Stomach (tissue), 8 donors: ENCODE measurements at regions not wholly inside any gene's neighbourhood (a gene's known extent, or its start where the extent isn't known, plus 50 kb on each side); places are given as distances from the start of the nearest gene placed in this dataset.

Source experiments
- DNase-seq, 2 donors: peaks; one replicate each; pipeline versions ENCODE4 v3.0.0 to v3.0.0-alpha.2; 2013 to 2019
- H3K27ac ChIP-seq, 5 donors: fragments of 200-600 bp in 4 of 5; sonication (generic) in 4 of 5; one replicate each; pipeline ENCODE4 v1.5.1; 2013 to 2019; ENCODE audit warnings: mild to moderate bottlenecking in 1 of 5, moderate library complexity in 1 of 5
- H3K27me3 ChIP-seq, 3 donors: fragments of 200-600 bp; sonication (generic); one replicate each; pipeline ENCODE4 v1.5.1; 2017 to 2019; ENCODE audit warnings: mixed run types in 1 of 3
- H3K36me3 ChIP-seq, 4 donors: fragments of 200-600 bp; sonication (generic); 1 replicate in 3 of 4; 2 replicates in 1 of 4; pipeline ENCODE4 v1.5.1; 2016 to 2019
- H3K4me1 ChIP-seq, 4 donors: fragments of 200-600 bp; sonication (generic); one replicate each; pipeline ENCODE4 v1.5.1; 2016 to 2019
- H3K4me3 ChIP-seq, 4 donors: fragments of 200-600 bp; sonication (generic) in 3 of 4; one replicate each; pipeline ENCODE4 v1.5.1; 2016 to 2019; ENCODE audit warnings: mild to moderate bottlenecking in 1 of 4
- H3K9me3 ChIP-seq, 4 donors: fragments of 200-600 bp; sonication (generic); one replicate each; pipeline ENCODE4 v1.5.1; 2016 to 2019
- CTCF ChIP-seq, 7 experiments: fragments of 450-650 bp in 4 of 7; fragments of 200-600 bp in 3 of 7; sonication (generic) in 3 of 7; IDR thresholded peaks; one replicate each; pipeline ENCODE4 v1.5.1; 2016 to 2019; ENCODE audit warnings: antibody characterized with exemption in 7 of 7, control low read depth in 2 of 7, mild to moderate bottlenecking in 1 of 7
- EP300 ChIP-seq: sonication (generic); formaldehyde crosslinking; IDR thresholded peaks from one replicate; pipeline ENCODE4 v1.6.1; 2017; ENCODE audit warnings: antibody characterized with exemption
- POLR2A ChIP-seq, 4 donors: fragments of 450-650 bp; IDR thresholded peaks; one replicate each; pipeline ENCODE4 v1.6.1; 2016; ENCODE audit warnings: antibody characterized with exemption in 4 of 4, control low read depth in 2 of 4, mild to moderate bottlenecking in 1 of 4, moderate library complexity in 1 of 4
- POLR2AphosphoS5 ChIP-seq, 3 donors: sonication (generic); formaldehyde crosslinking; IDR thresholded peaks; one replicate each; pipeline ENCODE4 v1.6.1; 2016; ENCODE audit warnings: antibody characterized with exemption in 3 of 3
- WGBS, 5 donors: extraction: QIAGEN DNeasy Blood & Tissue Kit in 3 of 5; methylation state at CpG; one replicate each; pipeline versions ENCODE4 v1.1.5 to v1.1.7; 2013 to 2018; 5-methylcytosine and 5-hydroxymethylcytosine counted together
- intact Hi-C: fragments of 100-400 bp; cut with DNase I; formaldehyde crosslinking; loops from one replicate; pipeline ENCODE4 v1.15.1; 2023; ENCODE audit warnings: low total_unique reads
- donor health status: healthy with polysubstance abuse.
- donor health status: Bipolar disorder and iron deficiency.
- donor health status: healthy.

GRCh38 chr3:103510760-103511159 is 1075.9 kb downstream of the ZPLD1 start:
- no peaks in the 10 kb centered on the region for H3K27me3 ChIP-seq
- TF ChIP-seq POLR2AphosphoS5 (IDR thresholded peaks at IDR 0.05) (no peak), POLR2A (IDR thresholded peaks at IDR 0.05) (no peak), EP300 (no peak), CTCF (IDR thresholded peaks at IDR 0.05) (no peak)
- DNase-seq = no peak
- no peaks in the 10 kb centered on the region for H3K4me1 ChIP-seq
- WGBS, 5 donors = 60 to 68% (median 62%) methylated on average over 2 of the region's 2 CpGs
- no peaks in the 10 kb centered on the region for H3K36me3 ChIP-seq
- H3K4me3 ChIP-seq = no peak overlapping the region
- intact Hi-C loops = no loop called here
- peaks cover 0 to 17% (median 3%) of the 10 kb centered on the region in 4 donors for H3K9me3 ChIP-seq
- H3K27ac ChIP-seq = no peak overlapping the region

- H3K4me1 ChIP-seq = no peaks in the 10 kb centered on the region
- no peak overlapping the region for H3K4me3 ChIP-seq
- H3K27me3 ChIP-seq = no peaks in the 10 kb centered on the region
- WGBS, 5 donors = 60 to 81% (median 71%) methylated on average over 1 of the region's 1 CpG
- H3K27ac ChIP-seq = no peak overlapping the region
- intact Hi-C loops = no loop called here
- H3K9me3 ChIP-seq = peaks cover 0 to 10% (median under 1%) of the 10 kb centered on the region in 4 donors
- H3K36me3 ChIP-seq = no peaks in the 10 kb centered on the region
- DNase-seq = no peak
- TF ChIP-seq POLR2A (IDR thresholded peaks at IDR 0.05) (no peak), EP300 (no peak), CTCF (IDR thresholded peaks at IDR 0.05) (no peak), POLR2AphosphoS5 (IDR thresholded peaks at IDR 0.05) (no peak)
Observed at GRCh38 chr3:103511891-103512290, 1077.1 kb downstream of the ZPLD1 start.

- H3K4me3 ChIP-seq = no peak overlapping the region
- TF ChIP-seq POLR2AphosphoS5 (IDR thresholded peaks at IDR 0.05) (no peak), POLR2A (IDR thresholded peaks at IDR 0.05) (no peak), EP300 (no peak), CTCF (IDR thresholded peaks at IDR 0.05) (no peak)
- WGBS, 5 donors = 70 to 87% (median 84%) methylated on average over 1 of the region's 1 CpG
- no peaks in the 10 kb centered on the region for H3K4me1 ChIP-seq
- H3K36me3 ChIP-seq = no peaks in the 10 kb centered on the region
- intact Hi-C loops = no loop called here
- peaks cover 0 to 12% (median 2%) of the 10 kb centered on the region in 4 donors for H3K9me3 ChIP-seq
- no peak overlapping the region for H3K27ac ChIP-seq
- H3K27me3 ChIP-seq = no peaks in the 10 kb centered on the region
- no peak for DNase-seq
Observed at GRCh38 chr3:103512595-103512994, 1077.8 kb downstream of the ZPLD1 start.

- H3K9me3 ChIP-seq = peaks cover 0 to 8% (median 2%) of the 10 kb centered on the region in 4 donors
- no peaks in the 10 kb centered on the region for H3K36me3 ChIP-seq
- intact Hi-C loops = no loop called here
- no peaks in the 10 kb centered on the region for H3K4me1 ChIP-seq
- DNase-seq = no peak
- H3K27me3 ChIP-seq = no peaks in the 10 kb centered on the region
- 78 to 90% (median 88%) methylated on average over 1 of the region's 1 CpG for WGBS, 5 donors
- no peak overlapping the region for H3K27ac ChIP-seq
- TF ChIP-seq POLR2AphosphoS5 (IDR thresholded peaks at IDR 0.05) (no peak), EP300 (no peak), POLR2A (IDR thresholded peaks at IDR 0.05) (no peak), CTCF (IDR thresholded peaks at IDR 0.05) (no peak)
- H3K4me3 ChIP-seq = no peak overlapping the region
Observed at GRCh38 chr3:103513003-103513402, 1078.2 kb downstream of the ZPLD1 start.
